ENCODE measurements at regions not wholly inside any gene's neighbourhood (a gene's known extent, or its start where the extent isn't known, plus 50 kb on each side); places are given as distances from the start of the nearest gene placed in this dataset.

DNA sequence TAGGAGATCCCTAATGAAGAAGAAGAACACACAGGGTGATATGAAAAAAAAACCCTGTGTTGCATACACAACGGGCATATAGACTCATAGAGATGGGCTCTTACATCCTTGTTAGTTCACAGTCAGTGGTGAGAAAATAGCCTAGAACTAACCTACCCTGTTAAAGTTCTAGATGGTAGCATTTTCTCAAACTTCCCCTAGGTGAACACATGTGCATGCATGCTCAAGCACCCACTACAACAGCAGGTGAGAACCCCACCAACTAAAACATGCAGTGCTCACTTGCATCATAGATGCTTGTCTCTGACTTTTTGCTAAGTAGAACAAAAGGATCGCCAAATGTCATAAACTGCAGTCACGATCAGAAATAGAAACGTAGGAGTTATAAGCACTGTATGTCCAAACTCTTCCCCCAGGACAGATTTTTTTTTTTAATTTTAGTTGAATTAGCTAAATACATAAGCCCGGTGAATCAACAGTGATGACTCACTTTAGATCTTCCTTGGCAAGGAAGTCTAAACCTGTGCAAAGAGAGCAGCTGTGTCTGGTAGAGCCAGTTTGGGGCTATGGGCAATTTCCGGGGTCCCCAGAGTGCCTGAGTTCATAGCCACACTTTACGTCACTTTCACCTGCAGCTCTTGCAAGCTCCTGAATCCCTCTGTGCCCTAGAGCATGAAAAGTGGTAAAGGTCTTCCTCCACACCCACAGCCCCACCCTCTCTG, 96.2 kb upstream of the SEMA6D start:
- no peak for DNase-seq (ENCODE audit: low read depth)

GRCh38 chr15:47622055-47622454, 95.2 kb upstream of the SEMA6D start:
- DNase-seq (ENCODE audit: low read depth): no peak

GRCh38 chr15:47624503-47624902, 92.8 kb upstream of the SEMA6D start:
- DNase-seq (ENCODE audit: low read depth): no peak

GRCh38 chr15:47639042-47639441, 78.3 kb upstream of the SEMA6D start:
- no peak for DNase-seq (ENCODE audit: low read depth)

- DNase-seq (ENCODE audit: low read depth): no peak
Measured at GRCh38 chr15:47640079-47640478, 77.2 kb upstream of the SEMA6D start.

DNA sequence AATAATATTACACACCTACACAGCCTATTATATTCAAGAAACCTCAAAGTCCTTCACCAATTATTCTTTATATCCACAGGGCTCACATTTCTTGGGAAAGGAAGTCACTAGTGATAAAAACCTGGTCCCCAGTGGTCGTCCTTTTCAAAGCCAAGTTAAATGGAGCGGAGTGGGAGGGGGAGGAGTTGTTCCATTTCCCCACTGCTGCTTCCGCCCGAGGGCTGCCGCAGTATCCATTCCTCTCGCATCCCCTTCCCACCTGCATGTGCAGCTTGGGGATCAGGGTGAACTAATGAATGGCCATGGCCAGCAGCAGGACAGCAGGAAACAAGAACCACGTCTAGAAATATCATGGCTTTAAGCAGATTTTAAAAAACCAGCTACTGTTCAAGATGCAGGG, 76.4 kb upstream of the SEMA6D start:
- no peak for DNase-seq (ENCODE audit: low read depth)

- no peak for DNase-seq (ENCODE audit: low read depth)
Measured at GRCh38 chr15:47644722-47645121, 72.6 kb upstream of the SEMA6D start.

DNA sequence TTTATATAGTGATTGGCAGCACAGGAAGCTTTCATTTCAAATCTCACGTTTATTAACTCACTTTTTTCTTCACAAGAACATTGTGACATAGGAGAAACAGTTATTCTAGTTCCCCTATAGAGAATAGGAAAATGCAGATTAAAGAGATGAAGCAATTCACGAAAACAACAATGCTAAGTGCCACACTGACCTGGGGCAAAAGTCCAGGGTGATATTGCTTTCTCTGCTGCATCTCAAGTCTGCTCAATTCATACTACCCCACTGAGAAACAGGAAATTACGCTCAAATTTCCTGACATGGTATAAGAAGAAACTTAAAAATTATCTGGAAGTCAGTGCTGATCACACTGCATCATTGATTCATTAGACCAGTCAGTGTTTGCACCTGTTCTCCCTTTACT, 66.7 kb upstream of the SEMA6D start:
- DNase-seq (ENCODE audit: low read depth): no peak

- DNase-seq (ENCODE audit: low read depth): no peak
Measured at GRCh38 chr15:47652328-47652727, 65.0 kb upstream of the SEMA6D start.

GRCh38 chr15:47652844-47653243, 64.5 kb upstream of the SEMA6D start:
- no peak for DNase-seq (ENCODE audit: low read depth)

GRCh38 chr15:47661661-47662180, 55.6 kb upstream of the SEMA6D start:
- no peak for DNase-seq (ENCODE audit: low read depth)

GRCh38 chr15:47663101-47663500, 54.2 kb upstream of the SEMA6D start:
- DNase-seq (ENCODE audit: low read depth): no peak

Measured in Daoy (cell line).